Embryonic facial prominence (tissue), 1 donor: ENCODE measurements at regions not wholly inside any gene's neighbourhood (a gene's known extent, or its start where the extent isn't known, plus 50 kb on each side); places are given as distances from the start of the nearest gene placed in this dataset.
"Not testable (repeated sequence)": the region's sequence is repeated elsewhere in the genome, so short reads cannot be mapped to it uniquely, and the experiment has no call there.

ENCODE experiments used
- DNase-seq: peaks from one replicate; pipeline ENCODE4 v3.0.0-alpha.2; 2016; ENCODE audit errors: extremely low spot score

GRCh38 chr7:12884856-12885440 is 197.5 kb downstream of the ARL4A start:
- DNase-seq, result no peak

DNA sequence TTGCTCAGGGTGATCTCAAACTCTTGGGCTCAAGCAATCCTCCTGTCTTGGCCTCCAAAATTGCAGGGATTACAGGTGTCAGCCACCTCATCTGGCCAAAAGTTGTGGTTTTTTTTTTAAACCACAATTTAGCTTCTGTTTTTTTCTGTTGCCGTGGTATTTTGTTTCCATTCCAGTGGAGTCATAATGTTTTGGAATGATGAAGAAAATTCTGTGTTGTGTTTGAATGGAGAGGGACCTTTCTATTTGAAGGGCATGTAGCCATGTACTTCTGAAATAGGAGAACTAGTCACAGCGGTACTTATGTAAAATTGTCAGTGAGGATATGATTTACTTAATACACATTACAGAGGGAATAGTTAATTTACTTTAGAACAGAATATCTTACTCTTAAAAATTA is 201.3 kb downstream of the ARL4A start:
- DNase-seq, result no peak

- no peak for DNase-seq
These were observed 202.0 kb downstream of the ARL4A start for GRCh38 chr7:12889391-12889790.

DNA sequence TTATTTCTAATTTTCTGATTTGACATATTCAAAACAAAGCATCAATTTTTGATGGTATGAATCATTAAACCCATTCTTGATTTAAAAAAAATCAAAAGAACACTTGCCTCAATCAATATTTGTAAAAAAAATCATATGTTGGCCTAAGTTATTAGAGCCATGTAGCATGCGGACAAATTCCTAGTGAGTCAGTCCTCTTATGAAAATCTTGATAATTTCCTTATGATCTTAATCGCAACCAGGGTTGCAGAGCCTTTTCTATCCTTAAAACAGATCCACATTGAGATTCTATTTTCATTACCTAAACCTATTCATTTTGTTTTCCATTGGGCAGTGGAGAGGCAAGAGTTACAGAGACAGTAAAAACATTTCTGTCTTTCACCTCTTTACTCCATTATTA is 203.2 kb downstream of the ARL4A start:
- DNase-seq, result no peak

DNA sequence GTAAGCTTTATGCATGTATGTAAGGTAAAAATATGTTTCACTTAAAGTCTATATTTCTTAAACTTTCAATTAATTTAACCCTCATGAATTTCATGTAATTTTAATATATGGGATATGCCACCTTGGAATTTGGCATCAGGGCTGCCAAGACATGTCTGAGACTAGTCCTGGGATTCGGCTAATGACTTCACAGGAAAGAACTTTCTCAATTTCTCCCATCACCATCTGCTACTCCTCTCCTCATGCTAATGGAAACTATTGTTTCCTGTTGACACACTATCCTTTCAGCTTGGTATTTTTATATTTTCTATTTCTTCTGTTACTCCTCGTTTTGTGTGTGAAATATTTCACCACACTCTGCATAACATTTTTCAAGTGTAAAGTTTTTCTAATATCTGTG is 205.9 kb downstream of the ARL4A start:
- DNase-seq, result no peak

- DNase-seq, result no peak
These were observed 207.9 kb downstream of the ARL4A start for GRCh38 chr7:12895296-12895695.

DNA sequence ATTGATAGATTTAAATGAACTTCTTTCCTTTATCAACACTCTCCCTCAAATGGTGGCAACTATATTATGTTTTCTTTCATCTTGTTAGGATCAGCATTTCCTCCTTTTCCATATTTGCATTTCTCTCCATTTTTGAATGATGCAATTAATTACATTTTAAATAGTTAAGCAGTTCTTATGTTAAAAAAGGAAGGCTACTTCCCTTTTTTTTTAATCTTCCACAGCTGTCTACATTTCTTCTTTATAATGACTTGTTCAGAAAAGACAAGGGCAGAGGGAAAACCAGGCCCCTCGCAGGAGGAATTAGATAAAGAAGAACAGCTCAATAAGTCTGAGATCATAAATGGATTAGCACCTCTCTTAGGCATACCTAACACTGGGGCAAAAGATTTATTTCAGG is 208.9 kb downstream of the ARL4A start:
- DNase-seq, result no peak

- no peak for DNase-seq
These were observed 210.6 kb downstream of the ARL4A start for GRCh38 chr7:12898004-12898403.

- DNase-seq, result no peak
These were observed 211.2 kb downstream of the ARL4A start for GRCh38 chr7:12898620-12899019.

DNA sequence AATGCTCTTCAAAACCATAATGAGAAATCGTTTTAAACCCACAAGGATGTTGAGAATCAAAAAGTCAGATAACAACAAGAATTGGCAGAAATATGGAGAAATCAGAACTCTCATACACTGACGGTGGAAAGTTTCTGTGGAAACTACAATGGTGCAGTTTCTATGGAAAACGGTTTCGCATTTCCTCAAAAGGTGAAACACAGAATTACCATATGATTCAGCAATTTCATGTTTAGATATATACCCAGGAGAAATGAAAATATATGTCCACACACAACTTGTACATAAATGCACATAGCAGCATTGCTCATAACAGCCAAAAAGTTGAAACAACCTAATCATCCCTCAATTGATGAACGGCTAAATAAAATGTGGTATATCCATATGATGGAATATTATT is 218.2 kb downstream of the ARL4A start:
- no peak for DNase-seq

GRCh38 chr7:12907774-12908173 is 220.3 kb downstream of the ARL4A start:
- DNase-seq, result no peak

DNA sequence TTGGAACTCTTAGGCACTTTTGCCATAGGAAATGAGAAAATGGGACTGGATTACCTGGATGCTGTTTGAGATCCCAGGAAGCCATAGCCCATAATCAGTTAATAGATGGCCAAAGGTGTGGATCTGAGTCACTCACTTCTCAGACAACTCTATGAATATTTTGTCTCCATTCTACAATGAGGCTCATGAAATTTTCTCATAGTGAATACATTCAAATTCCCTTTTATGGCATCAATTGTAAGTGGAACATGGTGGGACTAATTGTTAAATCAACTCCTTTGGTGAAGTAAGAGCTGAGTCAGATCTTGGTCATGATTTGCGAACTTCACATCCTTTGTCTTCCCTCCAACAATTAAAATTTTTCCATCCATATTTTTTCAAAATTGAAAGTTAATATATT is 222.1 kb downstream of the ARL4A start:
- no peak for DNase-seq

DNA sequence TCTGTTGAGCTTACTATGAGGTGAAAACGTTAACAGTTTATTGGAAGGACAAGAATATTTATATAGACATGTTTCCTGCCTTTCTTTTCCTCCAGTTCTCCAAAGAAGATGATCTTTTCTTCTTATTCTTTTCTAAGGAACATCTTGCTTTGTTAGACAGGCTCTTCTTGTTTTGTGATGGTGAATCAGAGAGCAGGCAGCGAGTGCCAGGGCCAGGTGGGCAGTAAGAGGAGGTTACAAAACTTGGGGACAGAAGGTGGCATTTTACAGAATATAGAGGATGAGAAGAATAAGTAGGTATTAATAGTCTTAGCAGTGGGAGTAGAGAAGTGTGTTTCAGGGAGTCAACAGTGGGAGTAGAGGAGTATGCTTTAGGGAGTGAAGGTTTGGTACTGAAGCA is 223.6 kb downstream of the ARL4A start:
- DNase-seq, result no peak

DNA sequence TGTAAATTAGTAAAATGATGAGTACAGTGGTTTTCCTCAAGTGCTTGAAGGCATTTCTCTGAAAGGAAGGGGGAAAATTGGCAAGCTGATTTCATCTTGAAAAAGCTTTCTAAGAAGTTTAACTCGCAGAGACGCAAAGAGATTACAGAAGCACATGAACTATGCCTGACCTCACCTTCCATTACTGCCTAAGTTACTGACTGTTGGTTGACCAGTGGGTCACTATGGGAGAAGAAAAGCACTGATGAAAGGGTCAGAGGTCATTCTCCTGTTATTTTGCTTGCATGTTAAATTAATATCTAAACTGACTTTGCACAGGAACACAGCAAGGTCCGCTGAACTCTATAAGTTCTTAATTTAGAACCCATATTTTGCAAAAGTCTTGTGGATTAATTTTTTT is 225.6 kb downstream of the ARL4A start:
- DNase-seq, result no peak

DNA sequence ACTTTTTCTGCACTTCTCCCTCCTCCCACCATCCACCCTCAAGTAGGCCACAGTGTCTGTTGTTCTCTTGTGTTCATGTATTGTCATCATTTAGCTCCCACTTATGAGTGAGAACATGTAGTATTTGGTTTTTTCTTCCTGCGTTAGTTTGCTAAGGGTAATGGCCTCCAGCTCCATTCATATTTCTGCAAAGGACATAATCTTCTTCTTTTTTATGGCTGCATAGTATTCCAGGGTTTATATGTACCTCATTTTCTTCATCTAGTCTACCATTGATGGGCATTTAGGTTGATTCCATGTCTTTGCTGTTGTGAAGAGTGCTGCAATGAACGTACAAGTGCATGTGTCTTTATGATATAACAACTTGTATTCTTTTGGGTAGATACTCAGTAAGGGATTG is 230.4 kb downstream of the ARL4A start:
- no peak for DNase-seq

- no peak for DNase-seq
These were observed 234.4 kb downstream of the ARL4A start for GRCh38 chr7:12921751-12922345.

- DNase-seq, result no peak
These were observed 236.5 kb downstream of the ARL4A start for GRCh38 chr7:12923971-12924370.

GRCh38 chr7:12926206-12926605 is 238.8 kb downstream of the ARL4A start:
- no peak for DNase-seq

GRCh38 chr7:12927635-12928434 is 240.4 kb downstream of the ARL4A start:
- DNase-seq, result no peak

DNA sequence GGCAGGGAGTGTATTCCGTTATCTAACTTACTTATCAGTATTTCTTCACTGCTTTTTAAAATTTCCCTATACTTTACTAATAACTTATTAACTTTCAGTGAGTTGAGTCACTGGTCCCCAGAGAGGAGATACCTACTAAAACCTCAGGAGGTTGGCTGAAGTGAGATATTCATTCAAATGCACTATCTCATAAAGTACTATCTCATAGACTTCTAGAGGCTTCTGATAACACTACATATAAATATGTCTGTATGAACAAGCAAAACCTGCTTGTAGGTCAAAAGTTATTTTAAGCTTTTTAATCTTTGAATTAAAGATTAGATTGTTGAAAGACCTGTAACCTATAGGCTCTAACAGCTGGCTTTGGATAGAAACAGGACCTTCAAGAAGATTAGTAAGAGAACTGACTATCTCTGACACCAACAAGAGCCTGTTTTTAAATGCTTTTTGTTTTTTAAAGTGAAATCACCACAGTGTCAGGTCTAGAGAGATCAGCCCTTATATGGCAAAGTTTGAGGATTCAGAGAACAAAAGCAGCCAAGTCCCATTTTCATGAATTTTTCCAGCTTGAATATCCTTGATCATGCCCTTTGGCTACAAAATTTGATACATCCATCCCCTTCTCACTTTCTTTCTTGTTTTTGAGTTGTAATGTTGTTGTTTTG is 242.2 kb downstream of the ARL4A start:
- no peak for DNase-seq

DNA sequence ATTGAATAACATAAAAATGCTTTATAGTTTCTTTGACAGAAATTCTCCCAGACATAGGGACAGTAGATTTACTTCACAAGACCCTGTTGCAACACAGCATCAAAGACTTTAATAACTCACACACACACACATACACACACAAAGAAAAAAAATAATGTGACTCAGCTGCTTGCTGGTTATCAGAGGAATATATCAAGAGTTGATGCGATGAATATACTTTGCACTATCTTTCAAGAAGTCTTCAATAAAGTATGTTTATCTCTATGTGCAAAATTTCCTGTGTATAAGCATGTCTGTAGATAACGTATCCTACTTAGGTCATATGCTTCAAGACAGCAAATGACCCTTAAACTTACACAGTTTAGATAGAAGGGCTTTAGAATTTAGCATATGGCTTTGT is 243.1 kb downstream of the ARL4A start:
- no peak for DNase-seq

GRCh38 chr7:12931465-12931864 is 244.0 kb downstream of the ARL4A start:
- not testable (repeated sequence) for DNase-seq

GRCh38 chr7:12939694-12940093 is 252.3 kb downstream of the ARL4A start:
- DNase-seq, result no peak
